ENCODE measurements at regions not wholly inside any gene's neighbourhood (a gene's known extent, or its start where the extent isn't known, plus 50 kb on each side); places are given as distances from the start of the nearest gene placed in this dataset.

GRCh38 chr6:142009647-142010046, 123.1 kb upstream of the GJE1 start (continued):
- TF ChIP-seq RBFOX2 (IDR thresholded peaks at IDR 0.05; ENCODE audit: low read depth, low read length): no peak
- peak; percentile 54; the same call in 1 of the 2 replicates for TF ChIP-seq PBX2 (CRISPR knock-in tag; IDR thresholded peaks at IDR 0.05; ENCODE audit: low read depth)
- peak; percentile 89 for TF ChIP-seq PBX2 (tag; conservative IDR thresholded peaks at IDR 0.05; ENCODE audit: low read depth)
- TF ChIP-seq TFAP4 (CRISPR knock-in tag; IDR thresholded peaks at IDR 0.05; ENCODE audit: borderline replicate concordance): peak; percentile 15; the same call in 1 of the 2 replicates
- peak; percentile 59; the same call in 1 of the 2 replicates for TF ChIP-seq GATAD2A (IDR thresholded peaks at IDR 0.05)
- TF ChIP-seq NFATC3 (IDR thresholded peaks at IDR 0.05): no peak
- TF ChIP-seq PRDM10 (IDR thresholded peaks at IDR 0.05; ENCODE audit: partially characterized antibody): peak; percentile 85
- no peak for TF ChIP-seq CTCF (IDR thresholded peaks at IDR 0.05 in 2 of 3, conservative IDR thresholded peaks at IDR 0.05 in 1 of 3; ENCODE audit: insufficient read depth in 2 of 3, low read depth in 1 of 3, low read length in 3 of 3)
- TF ChIP-seq CBFA2T3 (IDR thresholded peaks at IDR 0.05): peak; percentile 64
- TF ChIP-seq L3MBTL2 (IDR thresholded peaks at IDR 0.05): peak; percentile 72
- peak; percentile 19; the same call in 1 of the 2 replicates for TF ChIP-seq GATA2 (CRISPR knock-in tag; IDR thresholded peaks at IDR 0.05)
- peak; percentile 65 for TF ChIP-seq DACH1 (IDR thresholded peaks at IDR 0.05; ENCODE audit: partially characterized antibody)
- TF ChIP-seq PKNOX1 (IDR thresholded peaks at IDR 0.05): peak; percentile 97
- TF ChIP-seq HDAC1 (IDR thresholded peaks at IDR 0.05): peak in 1 of 2 experiments; percentile 45; a peak in 1 of 4 replicates
- no peak for TF ChIP-seq ZNF174 (CRISPR knock-in tag; IDR thresholded peaks at IDR 0.05)
- TF ChIP-seq ARID1B (IDR thresholded peaks at IDR 0.05): peak; percentile 59
- TF ChIP-seq TSC22D4 (tag; IDR thresholded peaks at IDR 0.05): no peak
- TF ChIP-seq TCF3 (CRISPR knock-in tag; IDR thresholded peaks at IDR 0.05): peak; percentile 54
- no peak for TF ChIP-seq ZFP30 (CRISPR knock-in tag; IDR thresholded peaks at IDR 0.05; ENCODE audit: borderline replicate concordance)
- peak; percentile 71 for TF ChIP-seq TEAD4 (IDR thresholded peaks at IDR 0.05; ENCODE audit: low read length)
- no peak for TF ChIP-seq TEAD4 (CRISPR knock-in tag; IDR thresholded peaks at IDR 0.05; ENCODE audit: borderline replicate concordance)

All from K562 (cell line).